GM10266 (cell line): ENCODE measurements at regions not wholly inside any gene's neighbourhood (a gene's known extent, or its start where the extent isn't known, plus 50 kb on each side); places are given as distances from the start of the nearest gene placed in this dataset.

Experiments used
- DNase-seq: peaks from one replicate; pipeline ENCODE4 v3.0.0; 2012; ENCODE audit errors: extremely low spot score
- CTCF ChIP-seq: IDR thresholded peaks from 2 replicates; pipeline ENCODE4 v1.5.1; 2012; ENCODE audit warnings: mild to moderate bottlenecking, low read depth; ENCODE audit not compliant: control insufficient read depth, insufficient read depth; ENCODE audit errors: missing control alignments

GRCh38 chr15:97783240-97783639 lies 177.3 kb upstream of the ARRDC4 start:
- no peak for DNase-seq
- no peak for TF ChIP-seq CTCF

DNA sequence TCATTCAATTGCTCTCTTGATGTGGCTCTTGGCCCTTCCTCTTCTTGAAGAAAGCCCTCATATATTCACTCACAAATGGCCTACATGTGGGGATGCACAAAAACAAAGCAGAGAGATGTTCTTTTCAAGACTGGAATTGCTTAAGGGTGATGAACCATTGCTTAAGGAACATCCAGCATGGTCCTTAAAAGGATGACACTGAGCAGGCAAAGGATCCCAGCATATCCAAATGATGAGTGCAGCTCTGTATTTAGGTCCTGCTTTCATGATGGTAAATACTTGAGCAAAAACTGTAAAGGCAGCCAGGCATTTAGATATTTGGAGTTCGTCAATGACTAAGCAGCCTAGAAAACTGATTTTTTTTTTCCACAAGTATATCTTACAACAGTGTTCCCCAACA lies 173.8 kb upstream of the ARRDC4 start:
- TF ChIP-seq CTCF: no peak
- DNase-seq: no peak

- no peak for TF ChIP-seq CTCF
These were observed 170.3 kb upstream of the ARRDC4 start for GRCh38 chr15:97790180-97790579.

GRCh38 chr15:97791824-97792792 lies 168.4 kb upstream of the ARRDC4 start:
- no peak for DNase-seq
- TF ChIP-seq CTCF: no peak

More at GRCh38 chr15:97790180-97790579, 170.3 kb upstream of the ARRDC4 start:
- no peak for DNase-seq

DNA sequence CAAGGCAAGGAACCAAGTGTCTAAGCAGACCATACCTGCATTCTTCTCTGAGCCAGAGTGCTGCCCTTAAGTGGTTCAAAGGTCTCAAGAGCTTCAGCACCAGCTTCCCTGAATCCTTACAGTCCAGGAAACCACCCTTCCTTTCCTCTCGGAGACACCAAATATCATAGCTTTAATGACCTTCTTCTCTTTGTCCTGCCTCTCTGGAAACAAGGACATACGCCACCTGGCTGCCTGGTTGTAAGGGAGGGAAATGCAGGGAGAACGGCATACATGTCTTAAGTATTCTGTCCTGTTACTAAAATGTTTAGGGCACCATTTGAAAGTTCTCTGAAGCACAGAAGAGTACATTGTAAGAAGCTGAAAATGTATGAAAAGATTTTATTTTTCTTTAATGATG lies 155.6 kb upstream of the ARRDC4 start:
- TF ChIP-seq CTCF: no peak
- DNase-seq: no peak

DNA sequence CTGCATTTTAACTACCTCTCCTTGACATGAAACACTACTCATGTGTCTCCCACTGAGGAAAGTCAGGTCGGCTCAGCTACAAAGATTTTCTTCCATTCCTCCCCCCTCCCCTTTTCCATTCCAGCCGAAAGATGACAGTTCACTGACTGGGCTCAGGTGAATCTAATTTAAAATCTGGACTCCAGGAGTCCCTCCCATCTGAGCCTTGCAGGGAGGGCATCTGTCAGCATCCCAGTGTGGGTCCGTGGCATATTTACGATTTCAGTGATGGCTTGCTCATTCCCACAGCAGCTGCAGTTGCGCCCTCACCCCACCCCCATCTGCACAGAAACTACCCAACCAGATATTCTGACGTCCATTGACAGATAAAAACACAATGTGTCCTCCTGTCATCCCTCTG lies 153.7 kb upstream of the ARRDC4 start:
- no peak for TF ChIP-seq CTCF
- DNase-seq: no peak

DNA sequence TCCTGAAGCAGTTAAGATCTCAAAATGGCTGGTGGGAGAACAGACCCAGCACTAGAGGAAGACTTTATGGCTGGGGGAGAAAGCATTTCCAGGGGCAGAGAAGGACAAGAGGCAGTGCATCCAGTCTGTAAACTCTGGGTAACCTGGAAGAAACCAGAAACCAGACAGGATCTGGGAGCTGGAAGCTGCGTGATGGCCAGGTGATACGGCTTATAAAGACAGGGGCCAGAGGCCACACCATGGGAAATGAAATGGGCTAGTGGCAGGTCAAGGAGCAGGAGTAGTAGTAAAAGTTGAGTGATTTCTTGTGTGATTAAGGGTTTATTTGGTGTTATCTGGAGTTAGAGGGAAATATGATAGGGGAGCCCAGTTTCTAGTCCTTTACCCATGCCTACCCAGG lies 144.7 kb upstream of the ARRDC4 start:
- no peak for DNase-seq

More for the DNA sequence above, 144.7 kb upstream of the ARRDC4 start:
- TF ChIP-seq CTCF: no peak
